COLO668 (cell line): ENCODE measurements at regions not wholly inside any gene's neighbourhood (a gene's known extent, or its start where the extent isn't known, plus 50 kb on each side); places are given as distances from the start of the nearest gene placed in this dataset.
A peak's percentile ranks its signal among the peaks of the same experiment; 100 is the strongest.
"Not testable (repeated sequence)": the region's sequence is repeated elsewhere in the genome, so short reads cannot be mapped to it uniquely, and the experiment has no call there.

Experiments used
- DNase-seq: peaks from one replicate; lab custom pipeline; 2025; ENCODE audit not compliant: unreplicated experiment; lab: John Stamatoyannopoulos, UW

GRCh38 chr2:5195636-5196035, 496.5 kb upstream of the SOX11 start:
- DNase-seq, result no peak

GRCh38 chr2:5203134-5203755, 488.9 kb upstream of the SOX11 start:
- DNase-seq, result no peak

DNA sequence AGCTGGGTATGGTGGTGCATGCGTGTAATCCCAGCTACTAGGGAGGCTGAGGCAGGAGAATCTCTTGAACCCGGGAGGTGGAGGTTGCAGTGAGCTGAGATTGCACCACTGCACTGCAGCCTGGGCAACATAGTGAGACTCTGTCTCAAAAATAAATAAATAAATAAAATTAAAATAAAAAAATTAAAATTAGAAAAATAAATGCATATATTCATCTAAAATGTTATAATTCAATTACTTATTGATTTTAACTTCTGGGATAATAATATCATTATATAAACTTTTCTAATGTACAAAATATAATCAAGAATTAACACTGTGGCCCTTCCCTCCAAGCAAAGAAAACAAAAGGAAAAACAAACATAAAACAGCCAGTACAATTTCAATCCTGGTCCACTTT, 485.4 kb upstream of the SOX11 start:
- not testable (repeated sequence) for DNase-seq

DNA sequence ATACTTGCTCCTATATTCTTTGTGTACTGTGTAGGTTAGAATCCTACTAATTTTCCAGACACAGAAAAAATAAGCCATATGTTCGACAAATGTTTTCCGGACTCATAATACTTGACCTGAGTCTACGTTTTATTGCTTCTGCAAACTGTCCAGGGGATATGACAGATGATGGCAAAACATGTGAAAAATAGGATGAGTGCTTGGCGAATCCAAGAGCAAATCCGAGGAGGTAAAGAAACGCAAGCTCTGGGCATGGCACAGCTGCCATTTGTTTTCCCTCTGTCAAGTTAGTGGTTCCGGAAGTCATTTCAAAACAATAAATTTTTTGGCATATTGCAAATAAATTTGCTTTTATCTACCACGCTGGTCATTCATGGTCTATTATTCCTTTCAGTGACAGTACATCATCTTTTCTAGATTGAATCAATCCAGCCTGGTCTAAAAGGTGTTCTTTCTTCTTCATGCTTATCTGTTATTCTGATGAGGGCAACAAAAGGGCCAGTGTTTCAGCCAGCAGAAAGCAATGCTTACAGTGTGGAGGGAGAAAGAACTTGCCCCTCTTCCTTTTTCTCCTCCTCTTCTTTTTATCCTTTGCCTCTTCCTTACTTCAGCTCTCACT, 476.1 kb upstream of the SOX11 start:
- no peak for DNase-seq

GRCh38 chr2:5227062-5227699, 465.0 kb upstream of the SOX11 start:
- no peak for DNase-seq

DNA sequence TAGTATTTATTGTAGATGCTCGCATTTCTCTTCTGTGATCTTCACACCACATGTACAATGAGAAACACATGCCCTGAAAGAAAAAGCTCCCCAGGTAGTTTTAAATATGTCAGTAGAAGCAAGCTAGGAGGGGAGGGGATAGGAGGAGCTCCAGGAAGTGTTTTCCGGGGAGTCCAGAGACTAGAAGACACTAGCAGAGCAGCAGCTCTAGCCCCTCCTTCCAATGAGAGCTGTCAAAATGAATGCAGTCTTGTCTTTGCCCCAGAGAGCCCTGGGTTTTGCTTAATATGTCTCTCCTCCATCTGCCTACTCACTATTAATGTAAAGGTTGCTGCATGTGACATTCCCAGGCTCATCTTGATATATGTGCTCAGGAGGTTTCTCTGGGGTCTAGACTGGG, 462.6 kb upstream of the SOX11 start:
- DNase-seq, result no peak

- DNase-seq, result no peak
Measured at GRCh38 chr2:5230444-5230843, 461.7 kb upstream of the SOX11 start.

DNA sequence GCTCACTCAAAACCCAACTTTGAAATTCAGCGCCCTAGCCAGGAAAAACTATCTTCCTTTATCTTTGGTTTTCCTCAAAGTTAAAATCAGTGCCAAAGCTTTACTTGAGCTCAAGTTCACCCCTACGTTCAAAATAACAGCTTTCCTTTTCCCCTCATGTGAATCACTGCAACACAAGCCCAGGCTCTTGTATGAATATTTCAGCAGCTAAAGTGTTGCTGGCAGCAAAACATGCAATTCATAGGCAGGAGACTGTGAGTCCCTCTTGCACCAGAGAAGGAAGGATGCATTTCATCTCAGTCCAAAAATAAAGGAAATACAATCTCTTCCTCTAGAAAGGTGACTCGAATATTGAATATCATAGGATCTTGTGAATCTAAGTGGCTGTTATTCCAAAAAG, 461.3 kb upstream of the SOX11 start:
- no peak for DNase-seq

DNA sequence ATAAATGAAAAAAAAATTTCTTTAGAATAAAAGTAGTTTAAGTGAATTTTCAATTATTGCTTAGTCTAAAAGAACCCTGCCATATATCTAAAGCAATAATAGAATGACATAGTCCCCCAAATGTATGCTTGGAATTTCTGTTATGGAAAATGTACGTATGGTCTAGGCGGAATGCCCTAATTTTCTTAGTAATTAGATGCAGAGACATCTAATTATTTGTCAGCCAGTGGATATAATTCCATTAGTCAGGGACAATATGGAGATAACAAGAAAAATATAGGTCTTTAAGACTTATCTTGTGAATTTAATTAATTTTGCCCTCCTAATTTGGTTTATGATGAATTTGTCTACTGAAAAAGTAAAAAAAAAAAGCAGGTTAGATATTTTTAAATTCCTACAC, 460.9 kb upstream of the SOX11 start:
- DNase-seq, result no peak

GRCh38 chr2:5234563-5234962, 457.6 kb upstream of the SOX11 start:
- DNase-seq, result no peak

GRCh38 chr2:5235701-5236100, 456.5 kb upstream of the SOX11 start:
- DNase-seq, result no peak

- DNase-seq, result no peak
Measured at GRCh38 chr2:5236249-5236648, 455.9 kb upstream of the SOX11 start.

DNA sequence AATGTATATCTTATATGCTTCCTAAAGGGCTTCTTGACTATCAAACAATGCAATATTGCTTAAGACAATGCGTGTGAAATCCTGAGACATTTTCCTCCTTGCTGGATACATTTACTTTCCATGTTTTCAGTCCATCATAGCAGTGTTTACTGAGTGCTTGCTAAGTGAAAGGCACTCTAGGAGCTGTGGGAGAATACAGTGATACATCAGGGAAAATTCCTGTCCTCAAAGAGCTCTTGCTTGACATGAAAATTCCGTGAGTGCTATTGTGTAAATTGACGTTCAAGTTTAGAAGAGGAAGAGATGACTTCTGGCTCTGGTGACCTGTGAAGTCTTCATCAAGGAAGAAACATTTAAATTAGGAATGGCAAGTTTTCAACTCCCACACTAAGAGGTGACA, 449.4 kb upstream of the SOX11 start:
- no peak for DNase-seq

DNA sequence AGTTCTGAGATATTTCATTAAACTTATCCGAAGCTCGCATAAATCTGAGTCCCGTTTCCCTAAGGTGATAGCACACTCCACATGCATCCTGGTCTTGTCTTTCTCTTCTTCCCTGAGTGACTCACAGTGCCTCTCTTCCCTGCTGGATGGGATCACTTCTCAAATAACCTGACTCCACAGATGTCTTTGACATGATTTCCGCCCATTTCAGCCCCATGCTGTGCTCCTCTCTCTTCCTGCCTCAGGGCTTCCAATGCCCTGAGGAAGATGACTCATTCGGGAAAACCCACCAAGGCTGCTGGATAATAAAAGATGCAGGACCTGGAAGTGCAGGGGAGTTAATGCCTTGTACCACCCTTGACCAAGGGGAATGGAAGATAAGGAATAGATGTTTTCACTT, 441.7 kb upstream of the SOX11 start:
- peak; percentile 18 for DNase-seq

DNA sequence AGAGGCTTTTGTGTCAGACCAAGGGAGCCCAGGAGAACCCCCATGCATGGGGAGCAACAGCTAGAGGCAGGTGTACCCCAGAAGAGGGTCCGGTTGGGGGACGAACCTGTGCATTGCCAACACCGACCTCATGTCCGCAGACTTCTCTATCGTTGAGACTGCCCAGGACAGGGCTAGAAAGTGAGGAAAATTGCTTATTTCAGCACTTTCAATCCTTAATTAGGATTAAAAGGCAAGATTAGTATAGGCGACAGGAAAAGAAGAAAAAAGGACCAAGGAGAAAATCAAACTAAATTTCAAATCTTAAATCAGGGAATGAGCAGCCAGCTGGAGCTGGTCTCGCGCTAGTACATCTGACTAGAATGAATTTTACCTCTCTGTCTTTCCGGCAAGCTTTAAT, 438.9 kb upstream of the SOX11 start:
- DNase-seq, result no peak

GRCh38 chr2:5254791-5255332, 437.3 kb upstream of the SOX11 start:
- DNase-seq, result no peak

DNA sequence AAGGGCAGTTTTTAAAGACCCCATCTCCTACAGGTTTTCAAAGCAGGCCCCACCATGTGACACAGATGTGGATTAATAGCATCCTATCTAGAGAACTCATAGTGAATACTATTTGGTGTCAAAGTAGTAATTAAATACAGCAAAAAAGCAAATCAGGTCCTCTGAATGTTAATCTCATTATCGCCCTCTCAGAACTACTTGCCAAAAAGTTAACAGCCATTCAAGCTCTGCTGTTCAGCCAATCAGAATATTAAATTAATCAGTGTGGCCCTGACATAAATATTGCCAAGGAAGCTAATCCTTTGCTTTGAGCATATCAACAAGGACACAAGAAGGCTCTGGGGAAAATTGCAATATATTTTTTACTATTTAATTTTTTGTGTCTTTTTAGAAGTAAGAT, 428.9 kb upstream of the SOX11 start:
- DNase-seq, result no peak

GRCh38 chr2:5264361-5264760, 427.8 kb upstream of the SOX11 start:
- DNase-seq, result no peak

DNA sequence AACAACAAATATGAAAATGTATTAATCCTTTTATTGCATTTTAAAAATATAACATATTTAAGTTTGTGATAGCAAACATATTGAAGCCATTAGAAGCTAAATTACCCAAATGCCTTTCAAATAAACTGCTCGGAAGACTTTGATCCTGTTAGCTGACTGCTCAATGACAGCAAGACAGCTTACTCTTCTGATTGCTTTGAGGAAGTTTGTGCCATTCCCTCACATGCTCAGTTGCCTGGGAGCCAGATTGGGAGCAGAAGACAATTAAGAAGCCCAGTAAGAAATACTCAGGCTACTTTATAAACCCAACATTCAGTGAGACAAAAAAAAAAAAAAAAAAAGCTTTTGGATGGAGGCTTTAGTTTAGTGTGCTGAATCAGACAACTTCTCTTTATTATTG, 407.1 kb upstream of the SOX11 start:
- DNase-seq, result no peak

DNA sequence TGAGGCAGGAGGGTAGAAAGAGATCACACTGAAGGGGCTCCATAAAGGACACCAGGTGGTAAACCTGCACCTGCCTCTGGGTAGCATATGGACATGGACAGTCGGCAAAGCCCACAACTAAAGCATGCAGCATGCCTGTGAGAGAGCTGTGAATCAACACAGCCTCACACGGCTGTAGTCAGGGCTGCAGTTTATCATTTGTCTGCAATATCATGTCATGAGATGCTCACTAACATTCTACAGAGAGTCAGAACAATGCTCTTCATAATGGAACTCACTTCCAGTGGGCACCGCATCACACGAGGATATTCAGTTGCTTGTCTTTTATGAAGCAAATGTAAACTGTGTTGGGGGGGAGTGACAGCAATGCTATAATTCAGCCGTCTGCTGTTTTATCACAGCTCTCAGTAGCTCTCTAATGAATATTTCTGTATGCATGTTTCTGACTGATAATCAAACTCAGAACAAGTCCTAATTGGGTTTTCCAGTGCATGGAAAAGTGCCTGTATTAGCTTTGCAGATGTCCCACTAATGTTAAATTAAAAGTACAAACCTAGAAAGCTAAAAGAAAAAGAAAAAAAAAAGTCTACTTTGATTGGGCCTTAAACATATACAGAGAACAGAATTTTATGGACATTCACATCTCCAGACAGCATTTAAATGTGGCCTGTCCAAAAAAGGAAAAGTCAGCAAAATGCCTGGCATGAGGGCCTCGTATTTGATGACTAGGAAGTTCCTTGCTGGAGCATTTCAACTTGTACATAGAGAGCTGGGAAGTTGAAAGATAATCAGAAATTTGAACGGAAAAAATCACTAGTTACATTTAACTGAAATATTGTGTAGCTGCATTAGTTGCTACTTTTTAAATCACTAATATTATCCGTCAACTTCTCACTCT, 406.1 kb upstream of the SOX11 start:
- DNase-seq, result no peak

DNA sequence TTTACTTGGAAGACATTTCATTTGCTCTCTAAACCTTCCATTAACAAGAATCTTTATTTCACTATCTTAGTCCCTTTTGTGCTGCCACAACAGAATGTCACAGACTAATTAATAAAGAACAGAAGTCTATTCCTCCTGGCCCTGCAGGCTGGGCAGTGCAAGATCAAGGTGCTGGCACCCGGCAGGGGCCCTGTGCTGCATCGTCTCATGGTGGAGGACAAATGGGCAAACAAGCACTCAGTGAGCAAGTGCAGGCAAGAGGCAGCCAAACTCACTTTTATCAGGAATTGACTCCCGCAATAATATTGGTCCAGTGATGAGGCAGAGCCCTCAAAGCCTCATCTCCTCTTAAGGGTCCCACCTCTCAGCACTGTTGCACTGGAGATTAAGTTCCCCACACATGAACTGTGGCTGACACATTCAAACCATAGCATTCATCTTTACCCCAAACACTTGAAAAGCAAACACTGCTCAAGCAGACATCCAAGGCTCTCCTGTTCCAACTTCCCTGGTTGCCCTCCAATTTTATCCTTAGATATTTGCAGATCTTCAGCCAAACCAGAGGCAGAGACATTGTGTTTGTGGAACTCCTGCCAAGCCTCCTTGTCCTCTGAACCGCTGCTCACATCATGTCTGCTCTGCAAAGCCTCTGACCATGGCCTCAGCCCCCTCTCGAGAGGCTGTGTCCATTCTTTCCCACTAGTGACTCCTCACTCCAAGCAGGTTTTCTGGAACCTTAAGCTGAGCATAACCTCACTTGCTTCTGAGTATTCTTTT, 404.4 kb upstream of the SOX11 start:
- DNase-seq, result no peak
